ENCODE measurements at regions not wholly inside any gene's neighbourhood (a gene's known extent, or its start where the extent isn't known, plus 50 kb on each side); places are given as distances from the start of the nearest gene placed in this dataset.

- TF ChIP-seq POLR2A (IDR thresholded peaks at IDR 0.05; ENCODE audit: low read length) (no peak), MAX (IDR thresholded peaks at IDR 0.05) (no peak), CTCF (IDR thresholded peaks at IDR 0.05) (no peak), PHF8 (IDR thresholded peaks at IDR 0.05; ENCODE audit: borderline replicate concordance, low read depth) (no peak)
Measured at GRCh38 chr15:35691891-35692867, 146.2 kb upstream of the DPH6 start.
